DND-41 (cell line): ENCODE measurements at regions not wholly inside any gene's neighbourhood (a gene's known extent, or its start where the extent isn't known, plus 50 kb on each side); places are given as distances from the start of the nearest gene placed in this dataset.

ENCODE experiments used
- ATAC-seq: fragments of 200-7000 bp; cut with Tn5 transposase; 3 replicates; pipeline ENCODE4 v1.9.1; 2021; ENCODE audit warnings: low read depth; ENCODE audit not compliant: insufficient read depth
- DNase-seq: peaks from one replicate; pipeline ENCODE4 v3.0.0-alpha.2; 2020
- H2AFZ ChIP-seq: 2 replicates; pipeline ENCODE4 v1.6.0; 2012; ENCODE audit warnings: low read depth, low read length
- H3K27ac ChIP-seq: 2 replicates; pipeline ENCODE4 v1.5.1; 2012; ENCODE audit warnings: low read length, inconsistent platforms
- H3K27me3 ChIP-seq: fragments of 200-600 bp; sonication (generic); 2 replicates; pipeline ENCODE4 v1.6.0; 2012; ENCODE audit warnings: low read length, mild to moderate bottlenecking, inconsistent platforms; ENCODE audit not compliant: insufficient read depth, poor library complexity
- H3K36me3 ChIP-seq: 2 replicates; pipeline ENCODE4 v1.5.1; 2012; ENCODE audit warnings: low read length, inconsistent platforms; ENCODE audit not compliant: insufficient read depth
- H3K4me1 ChIP-seq: 2 replicates; pipeline ENCODE4 v1.5.1; 2012; ENCODE audit warnings: mild to moderate bottlenecking, low read length; ENCODE audit not compliant: insufficient read depth
- H3K4me2 ChIP-seq: 2 replicates; pipeline ENCODE4 v1.6.0; 2012; ENCODE audit warnings: mild to moderate bottlenecking, moderate library complexity, low read length, inconsistent platforms; ENCODE audit not compliant: insufficient read depth
- H3K4me3 ChIP-seq, 2 experiments: fragments of 200-600 bp in 1 of 2; shearing (Covaris generic) in 1 of 2; 2 replicates each; pipeline ENCODE4 v1.5.1; 2012 to 2016; ENCODE audit warnings: inconsistent platforms in 2 of 2, low read length in 2 of 2, mild to moderate bottlenecking in 2 of 2, low read depth in 1 of 2, moderate library complexity in 1 of 2
- H3K79me2 ChIP-seq: 2 replicates; pipeline ENCODE4 v1.6.0; 2012; ENCODE audit warnings: low read length, inconsistent platforms; ENCODE audit not compliant: insufficient read depth
- H3K9ac ChIP-seq: 2 replicates; pipeline ENCODE4 v1.6.0; 2012; ENCODE audit warnings: low read depth, mild to moderate bottlenecking, inconsistent platforms, low read length, moderate library complexity
- H3K9me3 ChIP-seq: 2 replicates; pipeline ENCODE4 v1.5.1; 2012; ENCODE audit warnings: low read length, moderate library complexity, mild to moderate bottlenecking, inconsistent platforms; ENCODE audit not compliant: insufficient read depth, severe bottlenecking
- H4K20me1 ChIP-seq: 2 replicates; pipeline ENCODE4 v1.6.0; 2012; ENCODE audit warnings: low read length; ENCODE audit not compliant: insufficient read depth
- EZH2 ChIP-seq: IDR thresholded peaks from 3 replicates; pipeline ENCODE4 v1.6.1; 2012; ENCODE audit warnings: borderline replicate concordance, low read depth, mild to moderate bottlenecking, moderate library complexity, low read length, inconsistent platforms; ENCODE audit not compliant: severe bottlenecking
- TF ChIP-seq, protein P1 (sequence below): IDR thresholded peaks from 2 replicates; pipeline ENCODE4 v1.5.1; 2012; ENCODE audit warnings: borderline replicate concordance, low read length, moderate library complexity, mild to moderate bottlenecking; ENCODE audit not compliant: poor library complexity, severe bottlenecking; ENCODE audit errors: extremely low read depth

GRCh38 chr7:83791737-83792136 is 142.8 kb upstream of the SEMA3E start:
- DNase-seq, result no peak

DNA sequence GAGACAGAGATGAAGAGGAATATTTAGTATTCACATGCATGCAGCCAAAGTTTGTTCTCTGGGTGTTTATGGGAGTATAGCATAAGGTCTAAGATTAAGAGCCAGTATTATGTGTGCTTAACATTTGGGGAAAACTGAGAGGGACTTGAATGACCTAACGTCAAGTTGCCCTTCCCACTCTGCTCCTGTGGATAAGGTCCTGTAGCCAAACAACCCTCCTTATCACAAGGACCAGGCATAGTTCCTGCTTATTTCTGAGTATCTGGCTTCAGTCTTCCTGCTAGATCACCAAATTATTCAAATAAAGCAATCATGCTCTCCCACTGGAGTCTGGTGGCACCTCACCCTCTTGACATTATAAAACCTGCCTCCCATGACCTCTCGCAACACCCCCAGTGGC is 137.9 kb upstream of the SEMA3E start:
- Histone ChIP-seq H3K27ac (no peak overlapping the region), H4K20me1 (no peaks in the 10 kb centered on the region), H3K4me1 (no peaks in the 10 kb centered on the region), H2AFZ (no peak overlapping the region), H3K79me2 (no peaks in the 10 kb centered on the region), H3K4me3 (no peak overlapping the region), H3K27me3 (no peaks in the 10 kb centered on the region), H3K9me3 (no peaks in the 10 kb centered on the region), H3K4me2 (no peak overlapping the region), H3K36me3 (no peaks in the 10 kb centered on the region), H3K9ac (no peak overlapping the region)
- no peak for DNase-seq
- no peak for TF ChIP-seq EZH2
- TF ChIP-seq, protein P1, sequence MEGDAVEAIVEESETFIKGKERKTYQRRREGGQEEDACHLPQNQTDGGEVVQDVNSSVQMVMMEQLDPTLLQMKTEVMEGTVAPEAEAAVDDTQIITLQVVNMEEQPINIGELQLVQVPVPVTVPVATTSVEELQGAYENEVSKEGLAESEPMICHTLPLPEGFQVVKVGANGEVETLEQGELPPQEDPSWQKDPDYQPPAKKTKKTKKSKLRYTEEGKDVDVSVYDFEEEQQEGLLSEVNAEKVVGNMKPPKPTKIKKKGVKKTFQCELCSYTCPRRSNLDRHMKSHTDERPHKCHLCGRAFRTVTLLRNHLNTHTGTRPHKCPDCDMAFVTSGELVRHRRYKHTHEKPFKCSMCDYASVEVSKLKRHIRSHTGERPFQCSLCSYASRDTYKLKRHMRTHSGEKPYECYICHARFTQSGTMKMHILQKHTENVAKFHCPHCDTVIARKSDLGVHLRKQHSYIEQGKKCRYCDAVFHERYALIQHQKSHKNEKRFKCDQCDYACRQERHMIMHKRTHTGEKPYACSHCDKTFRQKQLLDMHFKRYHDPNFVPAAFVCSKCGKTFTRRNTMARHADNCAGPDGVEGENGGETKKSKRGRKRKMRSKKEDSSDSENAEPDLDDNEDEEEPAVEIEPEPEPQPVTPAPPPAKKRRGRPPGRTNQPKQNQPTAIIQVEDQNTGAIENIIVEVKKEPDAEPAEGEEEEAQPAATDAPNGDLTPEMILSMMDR, result no peak
- no peak for ATAC-seq

More at GRCh38 chr7:83791737-83792136, 142.8 kb upstream of the SEMA3E start:
- TF ChIP-seq, protein P1, result no peak
- TF ChIP-seq EZH2, result no peak
- H3K4me2 ChIP-seq, result no peak overlapping the region
- H3K4me3 ChIP-seq, result no peak overlapping the region
- no peaks in the 10 kb centered on the region for H3K36me3 ChIP-seq
- H3K27ac ChIP-seq, result no peak overlapping the region
- no peaks in the 10 kb centered on the region for H3K4me1 ChIP-seq
- no peak overlapping the region for H2AFZ ChIP-seq
- H3K9me3 ChIP-seq, result no peaks in the 10 kb centered on the region
- H3K79me2 ChIP-seq, result no peaks in the 10 kb centered on the region
- H3K9ac ChIP-seq, result no peak overlapping the region
- no peaks in the 10 kb centered on the region for H4K20me1 ChIP-seq
- ATAC-seq, result no peak
- H3K27me3 ChIP-seq, result no peaks in the 10 kb centered on the region

DNA sequence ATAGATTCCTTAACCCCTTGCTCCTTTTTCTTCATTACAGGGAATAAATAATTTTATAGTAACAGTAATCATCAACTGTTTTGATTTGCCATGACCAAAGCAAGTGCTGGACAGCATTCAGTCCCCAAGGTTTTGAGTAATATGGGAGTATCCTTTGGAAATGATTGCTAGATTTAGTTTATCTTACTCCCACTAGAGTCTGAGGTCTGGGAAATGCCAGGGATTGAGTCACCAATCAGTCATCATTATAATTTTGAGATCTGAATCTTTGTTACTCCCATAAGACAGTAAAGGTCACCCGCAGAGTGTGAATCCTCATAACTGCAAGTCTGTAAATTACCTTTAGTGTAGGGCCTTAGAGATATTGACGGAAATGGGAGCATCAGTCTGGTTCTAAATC is 133.7 kb upstream of the SEMA3E start:
- no peak overlapping the region for H2AFZ ChIP-seq
- no peaks in the 10 kb centered on the region for H3K79me2 ChIP-seq
- H3K27ac ChIP-seq, result no peak overlapping the region
- no peaks in the 10 kb centered on the region for H3K36me3 ChIP-seq
- H3K4me3 ChIP-seq, result no peak overlapping the region
- no peaks in the 10 kb centered on the region for H3K4me1 ChIP-seq
- DNase-seq (no peak), ATAC-seq (no peak)
- H4K20me1 ChIP-seq, result no peaks in the 10 kb centered on the region
- TF ChIP-seq, protein P1, result no peak
- TF ChIP-seq EZH2, result no peak
- no peak overlapping the region for H3K4me2 ChIP-seq
- no peak overlapping the region for H3K9ac ChIP-seq
- H3K27me3 ChIP-seq, result no peaks in the 10 kb centered on the region
- no peaks in the 10 kb centered on the region for H3K9me3 ChIP-seq

DNA sequence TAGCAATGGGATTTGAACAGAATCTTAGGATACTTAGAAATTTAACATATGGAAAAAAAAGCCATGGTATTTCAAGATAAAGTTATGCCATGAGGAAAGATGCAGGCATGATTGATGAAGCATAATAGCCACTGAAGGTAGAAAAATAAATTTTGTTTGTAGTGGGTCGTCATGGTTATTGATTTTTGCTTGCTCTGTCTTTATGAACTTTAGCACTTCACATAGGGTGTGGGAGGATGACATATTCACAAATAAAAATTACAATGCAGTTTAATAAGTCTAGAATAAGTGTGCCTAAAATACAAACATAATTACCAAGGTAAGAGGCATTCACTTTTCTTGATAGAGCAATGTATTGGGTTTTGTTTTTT is 129.1 kb upstream of the SEMA3E start:
- no peaks in the 10 kb centered on the region for H3K9me3 ChIP-seq
- no peaks in the 10 kb centered on the region for H4K20me1 ChIP-seq
- TF ChIP-seq, protein P1, result no peak
- no peak for TF ChIP-seq EZH2
- H3K79me2 ChIP-seq, result no peaks in the 10 kb centered on the region
- no peak overlapping the region for H3K9ac ChIP-seq
- no peak overlapping the region for H2AFZ ChIP-seq
- no peak overlapping the region for H3K4me3 ChIP-seq
- H3K4me1 ChIP-seq, result no peaks in the 10 kb centered on the region
- H3K27ac ChIP-seq, result no peak overlapping the region
- DNase-seq, result no peak
- H3K36me3 ChIP-seq, result no peaks in the 10 kb centered on the region
- no peak overlapping the region for H3K4me2 ChIP-seq
- no peaks in the 10 kb centered on the region for H3K27me3 ChIP-seq
- ATAC-seq, result no peak
